ENCODE measurements at regions not wholly inside any gene's neighbourhood (a gene's known extent, or its start where the extent isn't known, plus 50 kb on each side); places are given as distances from the start of the nearest gene placed in this dataset.

DNA sequence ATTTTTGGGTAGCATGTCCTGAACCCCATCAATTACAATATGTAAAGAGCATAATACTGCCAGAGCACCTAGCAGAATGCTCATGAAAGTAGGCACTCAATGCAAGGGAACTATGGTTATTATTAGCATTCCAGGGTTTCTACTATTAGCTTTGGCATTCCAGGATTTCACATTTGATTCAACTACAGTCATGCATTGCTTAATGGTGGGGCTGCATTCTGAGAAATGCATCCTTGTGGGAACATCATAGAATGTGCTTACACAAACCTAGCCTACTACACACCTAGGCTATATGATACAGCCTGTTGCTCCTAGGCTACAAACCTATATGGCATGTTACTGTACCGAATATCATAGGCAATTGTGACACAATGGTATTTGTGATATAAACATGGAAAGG lies 247.8 kb downstream of the CD83 start:
- DNase-seq (ENCODE audit: low spot score): no peak

- no peak for DNase-seq (ENCODE audit: low spot score)
Observed at GRCh38 chr6:14366315-14366714, 248.7 kb downstream of the CD83 start.

DNA sequence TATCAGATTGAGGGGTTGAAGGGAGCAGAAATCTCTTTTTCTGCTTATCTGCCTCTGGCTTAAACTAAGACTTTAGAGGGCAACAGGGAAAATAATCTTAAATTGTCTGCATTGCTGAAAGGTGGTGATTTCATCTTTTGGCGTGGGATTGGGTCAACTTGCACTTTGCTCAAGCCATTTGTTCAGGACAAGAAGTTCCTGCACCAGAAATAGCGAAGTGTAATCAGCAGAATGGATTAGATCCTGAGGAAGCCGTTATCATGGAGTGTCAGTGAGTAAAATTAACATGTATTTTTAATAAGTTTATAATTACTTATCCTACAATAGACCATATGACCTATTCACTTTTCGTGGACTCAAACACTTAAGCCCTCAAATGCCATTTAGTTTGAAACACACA lies 249.3 kb downstream of the CD83 start:
- DNase-seq (ENCODE audit: low spot score): no peak

GRCh38 chr6:14367296-14367695 lies 249.7 kb downstream of the CD83 start:
- DNase-seq (ENCODE audit: low spot score): no peak

GRCh38 chr6:14369717-14370116 lies 252.1 kb downstream of the CD83 start:
- no peak for DNase-seq (ENCODE audit: low spot score)

DNA sequence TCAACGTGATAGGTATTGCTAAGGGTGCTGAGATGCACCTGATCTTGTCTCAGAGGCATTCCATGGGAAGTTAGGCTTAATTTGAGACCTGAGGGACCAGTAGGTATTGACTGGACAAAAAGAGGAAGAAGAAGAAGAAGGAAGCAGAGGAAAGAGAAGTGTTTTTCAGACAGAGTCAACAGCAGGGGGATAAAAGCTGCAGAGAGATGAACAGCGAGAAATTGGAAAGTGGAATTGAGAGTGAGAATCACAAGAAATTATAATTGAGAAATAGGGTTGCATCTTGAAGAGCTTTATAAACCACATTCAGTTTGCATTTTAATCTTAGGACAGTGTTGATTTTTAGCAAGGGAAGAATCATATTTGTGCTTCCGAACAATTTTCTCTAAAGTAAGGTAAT lies 254.0 kb downstream of the CD83 start:
- no peak for DNase-seq (ENCODE audit: low spot score)

DNA sequence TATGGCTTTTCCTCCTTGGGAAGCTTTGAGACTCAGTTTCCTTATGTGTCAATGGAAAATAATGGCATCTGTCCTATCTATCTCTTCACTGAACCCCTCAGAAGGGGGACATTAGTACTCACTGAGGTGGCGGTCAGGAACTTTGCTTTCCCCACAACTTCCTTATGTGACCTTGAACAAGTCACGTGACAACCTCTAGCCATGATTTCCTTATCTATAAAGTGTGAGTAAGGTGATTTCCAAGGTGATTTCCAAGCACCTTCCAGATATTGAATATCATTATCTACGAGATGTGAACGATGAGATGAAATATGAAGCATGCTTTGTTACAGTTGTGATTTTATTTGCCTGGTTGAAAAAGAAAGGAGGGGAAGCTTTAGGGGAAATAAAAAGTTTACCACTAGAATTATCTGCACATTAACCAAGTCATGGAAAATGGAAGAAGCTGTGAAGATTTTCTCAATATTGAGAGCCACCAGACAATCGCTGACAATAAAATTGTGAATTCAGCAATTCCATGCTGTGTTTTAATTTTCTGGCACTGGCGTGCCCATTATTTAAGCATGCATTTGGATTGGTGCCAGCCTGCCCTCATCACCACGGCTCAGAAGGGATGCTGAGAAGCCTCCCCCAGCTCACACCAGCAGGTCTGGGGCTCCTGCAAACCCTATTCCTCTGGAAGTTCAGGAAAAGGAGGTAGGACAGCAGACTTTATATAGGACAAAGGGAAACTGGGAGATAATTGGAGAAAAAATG lies 255.3 kb downstream of the CD83 start:
- DNase-seq (ENCODE audit: low spot score): no peak

GRCh38 chr6:14373648-14374437 lies 256.3 kb downstream of the CD83 start:
- no peak for DNase-seq (ENCODE audit: low spot score)

DNA sequence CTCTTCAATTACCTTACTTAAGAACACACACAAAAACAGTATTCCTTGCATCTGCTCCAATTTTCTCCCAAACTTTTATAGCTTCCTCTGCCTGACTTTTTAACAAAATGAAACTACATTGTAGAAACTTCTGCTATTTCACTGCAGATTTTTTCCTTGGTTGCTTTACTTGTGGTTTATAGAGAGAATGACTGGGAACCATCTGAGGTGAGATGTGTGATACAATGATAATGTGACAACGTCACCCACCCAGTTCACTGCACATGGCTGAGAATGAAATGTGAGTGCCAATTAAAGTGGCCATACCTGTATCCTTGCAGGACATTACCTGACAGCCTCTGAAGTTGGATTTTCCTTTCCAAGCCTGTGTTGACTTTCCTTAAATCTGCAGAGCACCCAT lies 258.4 kb downstream of the CD83 start:
- no peak for DNase-seq (ENCODE audit: low spot score)

DNA sequence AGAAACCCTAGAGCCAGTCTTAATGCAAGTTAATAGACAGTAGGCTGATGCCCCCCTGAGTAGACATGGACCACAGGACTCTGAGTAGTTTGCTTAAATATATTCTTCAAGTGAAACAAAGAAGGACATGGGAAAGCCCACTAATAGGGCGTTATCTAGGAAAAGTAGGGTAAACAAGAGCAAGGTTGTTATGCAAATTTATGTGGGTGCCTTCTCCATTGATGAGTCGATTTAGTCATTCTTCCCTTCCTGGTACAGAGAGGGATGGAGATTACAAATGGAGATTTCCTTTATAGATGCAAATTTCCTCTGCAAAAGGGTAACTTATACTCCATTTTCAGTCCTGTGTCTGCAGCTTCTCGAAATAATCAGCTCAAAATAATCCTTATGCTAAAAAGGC lies 262.0 kb downstream of the CD83 start:
- DNase-seq (ENCODE audit: low spot score): no peak

DNA sequence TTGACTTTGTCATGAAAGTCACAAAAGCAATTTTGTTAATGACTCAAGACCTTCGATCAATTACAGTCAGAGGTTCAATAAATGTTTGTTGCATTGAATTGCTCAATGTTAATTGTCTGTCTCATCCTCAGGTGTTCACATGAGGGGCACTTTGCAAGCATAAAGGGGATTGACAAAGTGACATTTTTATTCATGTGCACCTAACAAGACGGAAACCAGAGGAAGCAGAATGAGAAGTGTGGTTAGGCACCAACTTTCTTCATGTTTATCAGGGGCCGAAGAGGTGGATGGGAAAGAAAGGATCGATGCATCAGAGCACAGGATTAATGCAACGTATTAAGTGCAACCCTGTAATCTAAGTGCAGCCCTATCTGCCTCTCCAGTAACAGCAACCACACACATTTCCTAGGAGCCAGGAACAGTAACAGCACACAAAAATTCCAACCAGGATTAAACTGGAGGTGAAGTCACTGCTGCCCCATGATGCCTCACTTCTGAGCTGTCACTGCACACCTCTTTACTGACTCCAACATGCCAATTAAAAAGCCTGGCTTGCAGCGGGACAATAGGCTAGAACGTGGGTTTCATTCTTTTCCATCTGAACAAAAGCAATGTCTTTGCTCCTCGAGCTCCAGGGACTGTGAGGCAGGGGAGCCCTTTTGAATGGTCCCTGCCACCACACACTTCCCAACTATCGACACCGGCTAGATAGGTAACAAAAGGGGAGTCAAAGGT lies 262.7 kb downstream of the CD83 start:
- DNase-seq (ENCODE audit: low spot score): no peak

DNA sequence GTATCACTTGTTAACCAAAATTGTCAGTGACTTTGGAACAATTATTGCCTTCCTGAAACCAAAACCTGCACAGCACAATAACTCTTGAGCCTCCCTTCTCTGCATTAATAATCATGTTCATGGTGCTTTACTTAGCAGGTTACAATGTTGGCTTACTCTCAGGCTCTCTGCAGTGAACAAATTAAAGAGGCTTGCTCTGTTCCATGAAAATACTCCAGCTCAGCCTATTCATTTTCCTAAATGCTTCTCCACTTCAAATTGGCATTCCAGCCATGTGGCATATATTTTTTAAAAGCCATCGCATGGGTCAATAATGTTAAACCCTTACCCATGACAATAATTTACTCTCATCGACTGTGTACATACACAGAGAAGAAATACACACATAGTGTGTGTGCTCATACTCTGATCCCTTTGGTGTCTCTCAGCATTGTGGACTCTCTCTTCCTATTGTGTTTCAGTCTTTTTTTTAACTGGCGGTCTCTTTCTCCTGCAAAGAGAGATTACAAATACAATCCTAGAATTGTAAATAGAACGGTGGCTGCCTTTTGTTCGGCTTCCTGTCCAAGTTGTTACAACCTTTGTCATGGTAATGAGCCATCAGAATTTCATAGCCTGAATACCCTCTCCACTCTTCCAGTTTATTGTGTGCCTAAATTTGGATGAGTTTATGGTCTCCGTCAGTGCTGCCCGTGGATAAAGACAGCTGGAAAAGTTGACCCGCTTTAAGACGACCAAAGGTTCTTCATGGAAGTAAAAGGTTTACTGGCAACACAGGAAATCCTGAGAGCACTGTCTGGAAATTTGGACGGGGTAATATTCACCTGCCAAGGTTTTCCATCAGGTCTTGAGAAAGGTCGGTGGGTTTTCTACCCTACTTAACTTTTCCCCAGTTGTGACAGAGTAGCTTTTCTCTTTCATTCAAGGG lies 263.6 kb downstream of the CD83 start:
- DNase-seq (ENCODE audit: low spot score): no peak

GRCh38 chr6:14381829-14382677 lies 264.5 kb downstream of the CD83 start:
- DNase-seq (ENCODE audit: low spot score): no peak

DNA sequence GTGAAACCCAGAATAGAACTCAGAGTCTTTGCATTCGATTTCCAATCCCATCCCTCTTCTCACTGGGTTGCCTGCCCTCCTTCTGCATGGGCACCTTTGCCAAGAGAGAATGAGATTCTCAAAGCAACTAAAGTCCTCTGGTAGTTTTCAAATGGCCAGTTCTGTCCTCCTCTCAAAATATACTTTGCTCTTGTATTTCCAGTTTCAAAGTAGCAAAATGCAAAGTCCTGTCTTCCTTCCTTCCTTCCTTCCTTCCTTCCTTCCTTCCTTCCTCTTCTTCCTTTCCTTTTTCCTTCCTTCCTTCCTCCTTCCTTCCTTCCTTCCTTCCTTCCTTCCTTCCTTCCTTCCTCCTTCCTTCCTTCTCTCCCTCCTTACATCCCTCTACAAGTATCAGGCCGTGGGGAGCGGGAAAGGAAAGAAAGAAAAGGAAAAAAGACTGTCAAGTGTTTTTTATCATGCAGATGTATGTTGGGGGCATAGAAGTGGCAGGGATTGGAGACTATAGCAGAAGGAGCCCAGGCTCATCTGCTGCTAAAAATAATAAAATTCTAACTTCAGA lies 265.2 kb downstream of the CD83 start:
- DNase-seq (ENCODE audit: low spot score): no peak

GRCh38 chr6:14383393-14384174 lies 266.0 kb downstream of the CD83 start:
- DNase-seq (ENCODE audit: low spot score): no peak

- DNase-seq (ENCODE audit: low spot score): no peak
Observed at GRCh38 chr6:14384175-14384949, 266.8 kb downstream of the CD83 start.

DNA sequence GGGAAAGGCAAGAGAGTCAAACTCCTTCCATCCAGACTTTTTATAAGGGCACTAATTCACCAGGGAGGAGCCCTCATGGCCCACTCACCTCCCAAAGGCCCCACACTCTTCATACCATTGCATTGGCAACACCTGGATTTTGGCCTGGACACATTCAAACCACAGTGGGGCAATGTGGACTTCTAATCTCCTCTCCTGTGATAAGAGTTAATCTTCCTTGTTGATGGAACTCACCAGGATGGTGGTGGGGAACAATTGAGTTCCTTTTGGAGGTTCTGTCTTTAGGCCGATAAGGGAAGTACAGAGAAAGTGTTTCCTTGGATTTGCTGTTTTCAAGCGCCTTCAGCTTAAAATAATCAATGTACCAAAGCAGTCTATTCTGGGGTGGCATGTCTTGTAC lies 268.7 kb downstream of the CD83 start:
- DNase-seq (ENCODE audit: low spot score): no peak

DNA sequence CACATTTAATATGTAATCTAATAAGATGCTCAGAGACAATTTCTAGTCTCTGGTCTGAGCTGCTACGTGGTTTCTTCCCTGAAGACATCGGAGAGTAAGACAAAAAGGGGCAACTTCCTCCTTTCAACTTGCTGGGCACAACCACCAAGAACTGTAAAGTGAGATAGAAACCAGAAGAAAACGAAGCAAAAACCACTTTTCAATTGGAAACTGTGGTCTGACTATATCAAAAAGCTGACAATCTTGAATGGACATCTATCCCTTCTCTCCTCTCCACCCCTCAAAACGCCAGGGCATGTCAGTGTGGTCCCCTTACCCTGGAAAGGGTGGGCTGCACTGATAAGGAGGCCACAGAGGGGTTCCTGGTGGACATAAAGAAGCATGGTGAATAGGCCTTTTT lies 269.1 kb downstream of the CD83 start:
- DNase-seq (ENCODE audit: low spot score): no peak

- no peak for DNase-seq (ENCODE audit: low spot score)
Observed at GRCh38 chr6:14388371-14388770, 270.8 kb downstream of the CD83 start.
